HL-60 (cell line): ENCODE measurements at regions not wholly inside any gene's neighbourhood (a gene's known extent, or its start where the extent isn't known, plus 50 kb on each side); places are given as distances from the start of the nearest gene placed in this dataset.

Experiments used
- DNase-seq, 2 experiments: peaks; one replicate each; pipeline ENCODE4 v3.0.0-alpha.2; 2010 to 2020; ENCODE audit warnings: low read depth in 1 of 2, low spot score in 1 of 2
- H3K27ac ChIP-seq: fragments of 250-450 bp; sonication (Bioruptor Pico); replicated peaks from 2 replicates; pipeline ENCODE4 v1.5.1; 2020; ENCODE audit warnings: mild to moderate bottlenecking, moderate library complexity
- H3K27me3 ChIP-seq: fragments of 250-450 bp; sonication (Bioruptor Pico); 2 replicates; pipeline ENCODE4 v1.5.1; 2021; ENCODE audit warnings: mild to moderate bottlenecking, moderate library complexity; ENCODE audit not compliant: insufficient read depth, poor library complexity, severe bottlenecking
- H3K4me3 ChIP-seq: replicated peaks from 2 replicates; pipeline ENCODE4 v1.5.1; 2011; ENCODE audit warnings: mild to moderate bottlenecking, control low read depth, low read length; ENCODE audit not compliant: insufficient read depth
- CTCF ChIP-seq: IDR thresholded peaks from one replicate; pipeline ENCODE4 v1.5.1; 2011; ENCODE audit warnings: low read length, control low read depth, inconsistent platforms; ENCODE audit not compliant: insufficient read depth
- GABPA ChIP-seq: IDR thresholded peaks from 2 replicates; pipeline ENCODE4 v1.6.1; 2012; ENCODE audit warnings: low read depth
- POLR2AphosphoS5 ChIP-seq: IDR thresholded peaks from 2 replicates; pipeline ENCODE4 v1.6.1; 2012; ENCODE audit warnings: low read depth
- REST ChIP-seq: IDR thresholded peaks from 2 replicates; pipeline ENCODE4 v1.6.1; 2012; ENCODE audit warnings: low read depth; ENCODE audit not compliant: insufficient replicate concordance
- SPI1 ChIP-seq: IDR thresholded peaks from 2 replicates; pipeline ENCODE4 v1.6.1; 2012; ENCODE audit warnings: low read depth, mild to moderate bottlenecking, borderline replicate concordance

DNA sequence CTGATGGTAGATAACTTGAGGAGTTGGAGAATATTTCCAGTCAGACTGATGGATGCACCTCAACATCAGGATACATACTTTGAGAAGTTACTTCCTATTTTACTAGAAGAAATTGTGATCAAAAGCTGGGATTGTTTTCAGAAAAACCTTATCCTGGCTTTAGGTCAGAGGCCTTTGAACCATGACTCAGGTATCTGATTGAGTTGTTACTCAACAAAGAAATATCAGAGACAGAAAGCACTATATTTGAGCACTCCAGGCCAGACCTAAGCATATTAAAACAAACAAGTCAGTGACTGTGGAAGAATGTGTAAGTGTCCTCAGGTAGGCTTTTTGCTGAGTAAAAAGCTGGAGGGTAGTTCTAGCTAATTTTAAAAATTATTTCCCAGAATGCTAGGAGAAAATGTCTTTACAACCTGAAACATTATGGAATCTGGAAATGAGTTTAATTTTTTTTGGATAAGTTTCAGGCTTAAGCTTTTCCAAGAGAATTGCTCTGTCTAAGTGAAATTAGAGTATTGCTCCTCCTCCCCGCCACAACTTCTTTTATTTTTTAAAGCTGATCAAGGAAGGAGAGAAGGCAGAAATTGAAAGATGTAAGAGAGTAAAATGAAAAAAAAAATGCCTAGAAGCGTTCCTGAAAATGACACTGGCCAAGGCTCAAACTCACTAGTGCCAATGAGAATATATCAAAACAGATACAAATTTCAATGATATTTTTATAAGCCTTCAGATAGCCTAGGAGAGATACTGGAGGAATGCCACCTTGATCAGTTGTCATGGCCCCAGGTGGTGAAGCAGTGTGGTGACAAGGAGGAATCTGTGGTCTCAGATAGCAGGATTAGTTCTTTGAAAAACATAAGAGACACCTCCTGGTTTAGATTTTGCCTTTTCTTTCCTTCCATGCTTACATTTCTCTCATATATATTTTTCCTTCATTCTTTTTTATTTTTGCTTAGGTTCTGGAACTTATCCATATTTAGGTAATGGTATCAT lies 790.3 kb downstream of the TMTC2 start:
- DNase-seq, result no peak
- Histone ChIP-seq H3K4me3 (no peak overlapping the region), H3K27ac (no peak overlapping the region), H3K27me3 (no peaks in the 10 kb centered on the region)
- TF ChIP-seq GABPA (no peak), POLR2AphosphoS5 (no peak), CTCF (no peak), REST (no peak), SPI1 (no peak)

GRCh38 chr12:83476006-83476405 lies 789.3 kb downstream of the TMTC2 start:
- TF ChIP-seq SPI1 (no peak), GABPA (no peak), CTCF (no peak), REST (no peak), POLR2AphosphoS5 (no peak)
- Histone ChIP-seq H3K27ac (no peak overlapping the region), H3K27me3 (no peaks in the 10 kb centered on the region), H3K4me3 (no peak overlapping the region)
- no peak for DNase-seq

GRCh38 chr12:83474369-83474768 lies 787.7 kb downstream of the TMTC2 start:
- no peak for TF ChIP-seq REST
- no peak for TF ChIP-seq CTCF
- Histone ChIP-seq H3K27ac (no peak overlapping the region), H3K4me3 (no peak overlapping the region), H3K27me3 (no peaks in the 10 kb centered on the region)
- DNase-seq, result no peak
